ENCODE measurements at regions not wholly inside any gene's neighbourhood (a gene's known extent, or its start where the extent isn't known, plus 50 kb on each side); places are given as distances from the start of the nearest gene placed in this dataset.
A peak's percentile ranks its signal among the peaks of the same experiment; 100 is the strongest.
"Not testable (repeated sequence)": the region's sequence is repeated elsewhere in the genome, so short reads cannot be mapped to it uniquely, and the experiment has no call there.

GRCh38 chr19:27419217-27419616 lies 1793.7 kb downstream of the UQCRFS1 start:
- H3K4me3 ChIP-seq (ENCODE audit: low read length); DNase-seq (ENCODE audit: low read depth, low spot score): not testable (repeated sequence)

GRCh38 chr19:27393591-27393990 lies 1819.4 kb downstream of the UQCRFS1 start:
- DNase-seq (ENCODE audit: low read depth, low spot score): no peak
- H3K4me3 ChIP-seq (ENCODE audit: low read length): no peak overlapping the region

- no peak overlapping the region for H3K4me3 ChIP-seq (ENCODE audit: low read length)
- DNase-seq (ENCODE audit: low read depth, low spot score): peak; percentile 65
Observed at GRCh38 chr19:27392027-27392632, 1820.8 kb downstream of the UQCRFS1 start.

- H3K4me3 ChIP-seq (ENCODE audit: low read length); DNase-seq (ENCODE audit: low read depth, low spot score): not testable (repeated sequence)
Observed at GRCh38 chr19:27379306-27379705, 1833.6 kb downstream of the UQCRFS1 start.

GRCh38 chr19:27369603-27370002 lies 1843.3 kb downstream of the UQCRFS1 start:
- H3K4me3 ChIP-seq (ENCODE audit: low read length); DNase-seq (ENCODE audit: low read depth, low spot score): not testable (repeated sequence)

GRCh38 chr19:27362438-27362837 lies 1850.5 kb downstream of the UQCRFS1 start:
- DNase-seq (ENCODE audit: low read depth, low spot score); H3K4me3 ChIP-seq (ENCODE audit: low read length): not testable (repeated sequence)

- H3K4me3 ChIP-seq (ENCODE audit: low read length): not testable (repeated sequence)
- DNase-seq (ENCODE audit: low read depth, low spot score): peak; percentile 44
Observed at GRCh38 chr19:27355581-27355980, 1857.4 kb downstream of the UQCRFS1 start.

Data from Jurkat, Clone E6-1 (cell line).